ENCODE measurements at regions not wholly inside any gene's neighbourhood (a gene's known extent, or its start where the extent isn't known, plus 50 kb on each side); places are given as distances from the start of the nearest gene placed in this dataset.

DNA sequence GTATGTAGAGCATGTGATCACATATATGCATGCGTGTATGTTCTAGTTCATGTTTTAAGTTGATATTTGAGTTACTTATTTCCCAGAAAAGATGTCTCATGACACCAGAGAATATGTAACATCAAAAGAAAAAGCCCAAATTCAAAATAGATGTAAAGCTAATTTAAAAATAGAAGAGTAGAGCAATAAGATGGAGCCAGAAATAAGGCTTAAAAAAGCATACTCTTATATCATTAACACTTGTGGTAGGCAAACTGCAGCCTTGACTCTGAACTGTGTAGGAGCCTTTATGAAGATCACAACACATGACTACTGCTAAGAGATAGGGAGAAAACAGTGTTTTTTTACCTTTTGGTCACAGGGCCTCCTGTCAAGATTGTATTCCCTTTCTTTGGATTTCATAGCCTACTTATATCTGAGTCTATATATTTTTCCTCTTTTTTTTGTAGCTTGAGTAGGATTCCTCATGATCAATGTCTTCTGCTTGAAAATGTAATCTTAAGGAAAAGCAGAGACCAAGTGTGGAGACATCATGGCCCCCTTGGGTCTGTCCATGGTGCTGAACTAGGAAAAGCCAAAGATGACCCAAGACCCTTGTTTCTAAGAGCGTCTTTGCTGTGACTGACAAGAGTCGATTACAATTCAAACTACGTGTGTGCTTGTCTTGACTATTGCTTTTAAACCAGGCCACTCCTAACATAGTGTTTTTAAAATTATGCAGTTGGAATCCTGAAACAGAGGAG is 390.4 kb downstream of the SHISA9 start:
- DNase-seq (ENCODE audit: low read depth in 1 of 2, low spot score in 1 of 2): no peak

DNA sequence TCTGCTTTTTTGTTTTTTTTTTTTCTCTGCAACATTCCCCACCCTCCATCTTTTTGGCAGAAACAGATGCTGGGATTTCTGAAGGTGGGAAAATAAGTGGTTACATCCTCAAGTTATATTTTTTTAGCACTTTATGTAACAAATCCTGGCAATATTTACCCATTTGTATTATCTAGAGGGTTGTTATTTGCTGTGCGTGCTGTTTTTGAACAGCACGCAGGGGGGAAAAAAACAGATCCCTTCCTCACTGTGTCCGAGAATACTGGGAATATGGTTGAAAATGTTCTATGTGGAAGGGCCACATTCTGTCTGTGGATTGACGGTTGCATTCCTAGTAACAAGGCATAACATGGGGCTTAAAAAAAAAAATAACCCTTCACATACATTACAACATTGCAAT is 394.8 kb downstream of the SHISA9 start:
- DNase-seq (ENCODE audit: low read depth in 1 of 2, low spot score in 1 of 2): no peak

DNA sequence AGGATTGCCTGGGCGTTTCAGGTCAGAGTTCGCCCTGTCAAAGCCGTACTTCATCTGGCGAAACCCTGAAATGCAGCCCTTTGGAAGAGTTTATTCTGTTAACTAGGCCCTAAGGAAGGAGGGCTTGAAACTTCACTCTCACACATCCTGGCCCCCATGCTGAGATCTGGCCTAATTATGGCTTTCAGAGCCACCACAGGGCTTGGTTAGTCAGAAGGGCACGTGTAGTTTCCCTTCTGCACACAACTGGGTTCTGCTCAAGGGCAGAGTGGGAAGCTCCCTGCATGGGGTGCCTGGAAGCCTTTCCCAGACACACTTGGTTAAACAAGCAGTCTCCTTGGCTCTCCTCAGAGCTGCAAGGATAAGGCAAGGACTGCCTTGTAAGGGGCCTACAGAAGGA is 397.3 kb downstream of the SHISA9 start:
- no peak for DNase-seq (ENCODE audit: low read depth in 1 of 2, low spot score in 1 of 2)

- no peak for DNase-seq (ENCODE audit: low read depth in 1 of 2, low spot score in 1 of 2)
These were observed 398.9 kb downstream of the SHISA9 start for GRCh38 chr16:13300066-13300840.

- no peak for DNase-seq (ENCODE audit: low read depth in 1 of 2, low spot score in 1 of 2)
These were observed 403.8 kb downstream of the SHISA9 start for GRCh38 chr16:13305019-13305755.

DNA sequence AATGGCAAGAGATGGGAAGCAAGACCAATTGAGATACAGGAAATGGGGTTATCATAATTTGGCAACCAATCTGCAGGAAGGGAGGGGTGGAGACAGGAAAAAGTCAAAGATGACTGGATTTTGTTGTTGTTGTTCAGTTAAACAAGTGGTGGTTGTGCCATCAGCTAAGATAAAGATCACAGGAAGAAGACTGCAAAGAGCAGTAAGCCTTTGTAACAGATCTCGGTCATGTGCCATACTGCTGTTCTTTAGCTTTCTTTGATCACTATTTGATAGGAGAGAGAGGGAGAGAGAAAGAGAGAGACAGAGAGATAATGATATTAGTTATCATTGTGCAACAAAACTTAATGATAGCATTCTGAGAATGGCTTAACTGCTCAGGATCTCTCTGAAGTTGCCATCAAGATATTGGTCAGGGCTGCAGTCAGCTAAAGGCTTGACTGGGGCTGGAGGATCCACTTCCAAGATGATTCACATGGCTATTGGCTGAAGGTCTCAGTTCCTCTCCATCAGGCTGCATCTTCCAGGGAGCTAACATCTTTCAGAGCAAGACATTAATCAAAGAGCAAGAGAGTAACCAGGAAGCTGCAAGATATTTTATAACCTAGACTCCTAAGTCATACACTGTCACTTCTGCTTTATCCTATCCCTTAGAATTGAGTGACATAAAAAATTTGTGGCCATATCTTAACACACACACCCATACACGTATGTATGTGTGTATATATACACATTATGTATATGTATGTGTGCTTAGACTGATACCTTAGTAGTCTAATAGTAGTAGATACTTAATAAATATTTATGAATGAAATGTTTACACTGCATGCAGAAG is 405.0 kb downstream of the SHISA9 start:
- no peak for DNase-seq (ENCODE audit: low read depth in 1 of 2, low spot score in 1 of 2)

GRCh38 chr16:13307255-13307654 is 405.9 kb downstream of the SHISA9 start:
- DNase-seq (ENCODE audit: low read depth in 1 of 2, low spot score in 1 of 2): no peak

DNA sequence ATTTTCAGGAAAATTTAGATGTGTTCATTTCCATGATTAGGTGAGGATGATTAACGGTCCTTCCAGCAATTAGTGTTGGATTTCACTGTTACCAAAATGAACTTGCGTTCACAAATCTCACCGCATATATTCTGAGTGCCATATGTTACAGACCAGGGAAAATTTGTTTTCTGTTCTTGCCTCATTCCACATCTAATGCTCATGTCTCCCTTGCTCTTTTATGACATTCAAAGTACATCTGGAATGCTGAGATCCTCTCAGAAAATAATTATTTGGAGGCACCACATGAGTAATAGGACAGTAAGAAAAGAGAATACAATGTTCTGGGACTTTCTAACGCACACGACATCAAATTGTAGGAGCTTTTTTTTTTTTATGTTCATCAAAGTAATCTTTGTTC is 406.5 kb downstream of the SHISA9 start:
- no peak for DNase-seq (ENCODE audit: low read depth in 1 of 2, low spot score in 1 of 2)

- no peak for DNase-seq (ENCODE audit: low read depth in 1 of 2, low spot score in 1 of 2)
These were observed 410.7 kb downstream of the SHISA9 start for GRCh38 chr16:13312063-13312462.

- no peak for DNase-seq (ENCODE audit: low read depth in 1 of 2, low spot score in 1 of 2)
These were observed 412.0 kb downstream of the SHISA9 start for GRCh38 chr16:13313351-13313750.

DNA sequence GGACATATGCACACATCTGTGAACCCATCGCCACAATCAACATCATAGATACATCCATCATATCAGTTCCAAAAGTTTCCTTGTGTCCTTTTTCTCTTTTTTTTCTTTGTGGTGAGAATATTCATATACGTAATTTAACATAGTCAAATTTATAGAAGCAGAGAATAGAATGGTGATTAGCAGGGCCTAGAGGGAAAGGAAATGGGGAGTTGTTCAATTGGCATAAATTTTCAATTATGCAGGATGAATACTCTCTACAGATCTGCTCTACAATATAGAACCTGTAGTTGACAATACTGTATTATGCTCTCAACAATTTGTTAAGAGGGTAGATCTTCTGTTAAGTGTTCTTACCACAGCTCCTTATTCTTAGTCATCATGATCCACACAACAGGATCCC is 413.2 kb downstream of the SHISA9 start:
- DNase-seq (ENCODE audit: low read depth in 1 of 2, low spot score in 1 of 2): no peak

DNA sequence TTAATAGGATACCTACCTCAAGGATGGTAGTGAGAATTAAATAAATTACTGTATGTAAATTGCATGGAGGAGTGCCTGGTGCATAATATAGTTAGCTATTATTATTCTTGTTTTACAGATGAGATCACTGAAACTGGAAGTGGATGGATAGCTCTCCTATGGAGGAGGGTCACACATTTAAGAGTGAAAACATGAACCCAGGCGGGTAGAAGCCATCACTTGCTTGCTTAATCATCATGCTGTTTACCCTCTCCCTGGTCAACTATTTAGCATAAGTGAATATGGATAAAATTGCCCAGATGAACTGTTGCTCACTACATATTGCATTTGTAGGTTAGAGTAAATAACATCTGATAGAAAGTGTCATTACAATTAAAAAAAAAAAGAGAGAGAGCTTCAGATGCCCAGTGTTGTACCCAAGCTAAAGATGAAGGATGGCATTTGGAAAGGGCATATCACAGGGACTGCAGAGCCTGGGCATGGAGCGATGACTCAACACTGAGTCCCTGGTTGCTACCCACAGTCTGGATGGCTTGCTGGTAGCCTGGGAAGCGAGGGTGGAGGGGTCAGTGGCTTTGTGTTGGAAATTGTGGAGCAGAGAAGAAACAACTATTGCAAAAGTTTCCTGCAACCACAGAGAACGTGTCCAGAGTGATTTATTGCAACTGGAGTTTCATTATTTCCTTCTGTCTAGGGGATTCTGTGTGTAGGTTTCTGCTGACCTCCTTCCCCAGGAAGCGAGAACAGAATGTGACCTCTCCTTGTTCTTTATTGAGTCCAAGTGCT is 414.4 kb downstream of the SHISA9 start:
- DNase-seq (ENCODE audit: low read depth in 1 of 2, low spot score in 1 of 2): no peak

DNA sequence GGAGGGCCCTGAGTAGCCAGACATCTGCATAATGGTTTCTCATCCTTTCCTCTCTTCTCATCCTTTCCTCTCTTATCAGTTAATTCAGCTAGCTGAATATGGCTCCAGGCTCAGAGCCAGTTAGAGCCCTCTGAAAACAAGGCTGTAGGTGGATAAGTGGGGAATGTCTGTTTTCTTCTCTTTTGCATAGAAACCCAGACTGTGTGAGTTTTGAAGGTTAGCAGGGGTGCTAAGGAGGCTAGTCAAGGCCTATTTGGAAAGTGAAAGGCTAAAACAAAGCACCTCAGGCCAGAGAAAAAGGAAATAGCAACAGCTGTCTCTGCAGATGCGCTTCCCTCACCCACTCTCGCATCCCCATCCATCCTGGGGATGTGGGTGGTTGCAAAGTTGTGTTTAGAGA is 420.9 kb downstream of the SHISA9 start:
- no peak for DNase-seq (ENCODE audit: low read depth in 1 of 2, low spot score in 1 of 2)

- no peak for DNase-seq (ENCODE audit: low read depth in 1 of 2, low spot score in 1 of 2)
These were observed 423.5 kb downstream of the SHISA9 start for GRCh38 chr16:13324851-13325250.

DNA sequence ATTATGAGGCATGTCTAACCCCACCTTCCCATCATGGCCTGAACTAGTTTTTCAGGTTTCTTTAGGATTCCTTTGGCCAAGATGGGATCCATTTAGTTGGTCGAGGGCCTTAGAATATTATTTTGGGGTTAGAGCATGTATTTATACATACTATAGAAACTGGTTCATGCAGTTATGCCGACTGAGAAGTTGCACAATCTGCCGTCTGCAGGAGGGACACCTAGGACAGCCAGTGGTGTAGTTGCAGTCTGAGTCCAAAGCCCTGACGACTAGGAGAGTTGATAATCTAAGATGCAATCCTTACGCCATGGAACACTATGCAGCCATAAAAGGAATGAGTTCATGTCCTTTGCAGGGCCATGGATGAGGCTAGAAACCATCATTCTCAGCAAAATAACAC is 424.0 kb downstream of the SHISA9 start:
- DNase-seq (ENCODE audit: low read depth in 1 of 2, low spot score in 1 of 2): no peak

DNA sequence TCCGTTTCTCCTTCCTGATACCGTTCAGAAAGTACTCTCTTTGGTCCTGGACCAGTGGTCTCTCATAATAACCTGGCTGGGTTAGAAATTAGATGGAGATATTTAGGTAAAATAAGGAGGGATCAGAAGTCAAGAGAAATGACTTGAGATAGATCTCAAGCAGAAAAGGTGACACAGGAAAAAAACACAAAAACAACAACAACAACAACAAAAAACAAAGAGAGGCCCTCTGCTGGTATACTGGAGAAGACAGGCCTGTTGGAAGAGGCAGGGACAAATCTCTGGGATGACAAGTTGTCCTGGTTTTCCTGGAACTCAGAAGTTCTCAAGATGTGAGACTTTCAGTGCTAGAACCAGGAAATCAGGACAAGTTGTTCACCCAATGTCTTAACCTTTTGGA is 430.5 kb downstream of the SHISA9 start:
- DNase-seq (ENCODE audit: low read depth in 1 of 2, low spot score in 1 of 2): no peak

DNA sequence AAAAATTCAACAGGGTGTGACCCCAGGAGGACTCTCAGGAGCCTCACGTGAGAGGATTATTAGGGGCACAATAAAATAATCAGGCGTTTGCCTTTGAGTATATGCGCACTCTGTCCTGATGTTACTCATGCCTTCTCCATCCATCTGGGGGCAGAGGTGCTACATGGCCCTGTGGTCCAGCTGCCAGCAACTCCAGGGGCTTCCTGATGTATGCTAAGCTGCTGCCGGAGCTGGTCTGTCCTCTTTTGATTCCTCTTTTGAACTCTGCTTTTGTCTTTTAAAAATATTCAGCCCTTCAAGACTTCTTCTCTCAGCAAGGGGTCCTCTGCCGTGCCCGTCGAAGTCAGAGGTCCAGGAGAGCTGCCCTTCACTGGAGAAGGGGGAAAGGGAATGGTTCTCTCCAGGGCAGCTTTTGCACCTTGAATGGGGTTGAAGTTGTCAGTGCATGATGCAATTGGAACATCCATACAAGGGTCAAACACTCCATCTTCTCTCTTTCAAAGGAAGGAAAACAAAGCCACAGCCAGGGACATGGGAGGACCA is 431.4 kb downstream of the SHISA9 start:
- DNase-seq (ENCODE audit: low read depth in 1 of 2, low spot score in 1 of 2): no peak

DNA sequence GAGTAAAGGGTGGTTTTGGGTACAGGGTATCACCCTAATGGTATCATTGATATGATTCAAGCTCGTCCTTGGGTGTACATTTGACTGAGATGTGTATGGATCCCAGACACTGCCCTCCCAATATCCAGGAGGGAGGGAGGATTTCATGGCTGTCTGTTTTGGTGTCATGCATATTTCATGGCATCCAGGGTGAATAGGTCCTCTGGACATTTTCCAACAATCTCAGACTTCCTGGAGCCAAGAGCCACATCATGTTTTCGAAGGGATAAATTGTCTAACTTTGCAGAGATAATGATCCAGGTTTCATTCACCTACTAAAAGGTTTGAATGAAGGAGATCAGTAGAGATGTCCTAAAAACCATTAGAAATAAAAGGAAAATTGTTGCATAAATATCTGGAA is 431.9 kb downstream of the SHISA9 start:
- no peak for DNase-seq (ENCODE audit: low read depth in 1 of 2, low spot score in 1 of 2)

GRCh38 chr16:13335879-13336278 is 434.5 kb downstream of the SHISA9 start:
- no peak for DNase-seq (ENCODE audit: low read depth in 1 of 2, low spot score in 1 of 2)

GRCh38 chr16:13336335-13336734 is 434.9 kb downstream of the SHISA9 start:
- DNase-seq (ENCODE audit: low read depth in 1 of 2, low spot score in 1 of 2): no peak

All from activated CD4-positive, alpha-beta T cell treated with anti-CD3 and anti-CD28 coated beads, Interleukin-2, amount 50 U/mL, for 24 hours (primary cell).